22Rv1 (cell line): ENCODE measurements at regions not wholly inside any gene's neighbourhood (a gene's known extent, or its start where the extent isn't known, plus 50 kb on each side); places are given as distances from the start of the nearest gene placed in this dataset.

Experiments used
- H3K27ac ChIP-seq: fragments of 450-650 bp; 2 replicates; pipeline ENCODE4 v1.5.1; 2017
- CTCF ChIP-seq: fragments of 450-650 bp; IDR thresholded peaks from 2 replicates; pipeline ENCODE4 v1.5.1; 2017; ENCODE audit warnings: mild to moderate bottlenecking
- ZFX ChIP-seq: fragments of 450-650 bp; IDR thresholded peaks from 2 replicates; pipeline ENCODE4 v1.6.1; 2017; ENCODE audit warnings: antibody characterized with exemption, borderline replicate concordance

DNA sequence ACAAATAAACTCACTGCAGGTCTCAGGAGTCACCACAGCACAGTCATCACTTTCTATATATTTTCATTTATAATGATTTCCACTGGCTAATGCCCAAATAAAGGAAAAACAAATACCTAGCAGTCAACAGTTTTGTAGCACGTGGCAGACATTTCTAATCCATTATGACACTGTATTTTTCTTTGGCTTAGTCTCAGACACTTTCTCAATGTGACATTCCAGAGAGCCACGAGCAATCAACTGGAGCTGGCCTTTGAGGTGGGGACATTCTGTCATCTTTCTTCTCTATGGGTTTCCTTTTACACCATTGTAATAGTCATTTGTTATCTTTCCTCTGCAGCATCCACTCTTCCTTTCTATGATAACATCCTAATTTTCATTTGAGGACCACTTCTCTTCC lies 119.7 kb downstream of the WNT5A start:
- TF ChIP-seq CTCF (no peak), ZFX (no peak)
- no peak overlapping the region for H3K27ac ChIP-seq

DNA sequence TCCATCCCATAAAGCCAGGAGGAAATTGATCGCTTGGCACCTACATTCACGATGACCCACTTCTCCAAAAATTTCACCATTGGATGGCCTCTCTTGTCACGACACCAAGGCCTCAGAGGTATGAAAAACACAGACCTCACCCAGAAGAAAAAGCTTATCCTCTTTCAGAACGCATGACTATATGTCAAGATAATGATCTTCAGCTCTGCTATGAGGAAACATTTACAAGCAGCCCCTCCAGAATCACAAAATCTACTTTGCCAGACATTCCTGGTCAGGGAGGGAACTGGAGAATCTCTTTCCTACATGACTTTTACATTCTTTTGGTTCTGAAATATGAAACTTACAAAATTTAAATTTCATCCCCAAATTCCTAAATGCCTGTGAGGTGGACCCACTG lies 122.7 kb downstream of the WNT5A start:
- H3K27ac ChIP-seq: no peak overlapping the region
- no peak for TF ChIP-seq CTCF
- no peak for TF ChIP-seq ZFX

GRCh38 chr3:55362210-55362960 lies 124.7 kb downstream of the WNT5A start:
- H3K27ac ChIP-seq: no peak overlapping the region
- TF ChIP-seq CTCF: no peak
- no peak for TF ChIP-seq ZFX

DNA sequence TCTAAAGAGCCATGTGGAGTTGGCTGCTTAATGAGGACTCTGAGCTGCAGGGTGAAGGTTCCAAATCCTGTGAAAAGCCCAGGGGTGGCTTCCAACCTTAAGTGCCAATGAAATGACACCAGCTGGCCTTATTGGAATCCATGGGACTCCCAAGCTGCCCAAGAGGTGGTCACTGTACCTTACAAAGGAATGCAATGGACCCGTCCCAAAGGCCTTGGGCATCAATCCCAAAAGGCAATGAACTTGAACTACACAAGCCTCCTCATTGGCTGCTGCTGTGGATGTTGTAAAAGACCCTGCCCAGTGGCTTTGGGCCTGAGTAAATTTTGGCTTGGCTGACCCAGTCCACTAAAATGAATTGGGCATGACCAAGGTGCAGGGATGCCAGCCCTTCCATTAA lies 129.3 kb downstream of the WNT5A start:
- H3K27ac ChIP-seq: no peak overlapping the region
- TF ChIP-seq ZFX (no peak), CTCF (no peak)

GRCh38 chr3:55352668-55353067 lies 134.4 kb downstream of the WNT5A start:
- TF ChIP-seq CTCF (no peak), ZFX (no peak)
- H3K27ac ChIP-seq: no peak overlapping the region

- no peak overlapping the region for H3K27ac ChIP-seq
- TF ChIP-seq CTCF (no peak), ZFX (no peak)
These were observed 137.3 kb downstream of the WNT5A start for GRCh38 chr3:55349851-55350250.

- TF ChIP-seq ZFX: no peak
- TF ChIP-seq CTCF: no peak
- no peak overlapping the region for H3K27ac ChIP-seq
These were observed 143.4 kb downstream of the WNT5A start for GRCh38 chr3:55343486-55344357.
